ENCODE measurements at regions not wholly inside any gene's neighbourhood (a gene's known extent, or its start where the extent isn't known, plus 50 kb on each side); places are given as distances from the start of the nearest gene placed in this dataset.
"Not testable (repeated sequence)": the region's sequence is repeated elsewhere in the genome, so short reads cannot be mapped to it uniquely, and the experiment has no call there.

- TF ChIP-seq, protein P1, sequence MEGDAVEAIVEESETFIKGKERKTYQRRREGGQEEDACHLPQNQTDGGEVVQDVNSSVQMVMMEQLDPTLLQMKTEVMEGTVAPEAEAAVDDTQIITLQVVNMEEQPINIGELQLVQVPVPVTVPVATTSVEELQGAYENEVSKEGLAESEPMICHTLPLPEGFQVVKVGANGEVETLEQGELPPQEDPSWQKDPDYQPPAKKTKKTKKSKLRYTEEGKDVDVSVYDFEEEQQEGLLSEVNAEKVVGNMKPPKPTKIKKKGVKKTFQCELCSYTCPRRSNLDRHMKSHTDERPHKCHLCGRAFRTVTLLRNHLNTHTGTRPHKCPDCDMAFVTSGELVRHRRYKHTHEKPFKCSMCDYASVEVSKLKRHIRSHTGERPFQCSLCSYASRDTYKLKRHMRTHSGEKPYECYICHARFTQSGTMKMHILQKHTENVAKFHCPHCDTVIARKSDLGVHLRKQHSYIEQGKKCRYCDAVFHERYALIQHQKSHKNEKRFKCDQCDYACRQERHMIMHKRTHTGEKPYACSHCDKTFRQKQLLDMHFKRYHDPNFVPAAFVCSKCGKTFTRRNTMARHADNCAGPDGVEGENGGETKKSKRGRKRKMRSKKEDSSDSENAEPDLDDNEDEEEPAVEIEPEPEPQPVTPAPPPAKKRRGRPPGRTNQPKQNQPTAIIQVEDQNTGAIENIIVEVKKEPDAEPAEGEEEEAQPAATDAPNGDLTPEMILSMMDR (conservative IDR thresholded peaks at IDR 0.05; ENCODE audit: low read length), result not testable (repeated sequence)
- TF ChIP-seq EZH2phosphoT487 (IDR thresholded peaks at IDR 0.05; ENCODE audit: borderline replicate concordance, low read depth, low read length), result not testable (repeated sequence)
Observed at GRCh38 chr20:1730981-1731711, 73.6 kb upstream of the SIRPG start.
